ENCODE measurements at regions not wholly inside any gene's neighbourhood (a gene's known extent, or its start where the extent isn't known, plus 50 kb on each side); places are given as distances from the start of the nearest gene placed in this dataset.

- peak; percentile 80 for TF ChIP-seq CTCF (conservative IDR thresholded peaks at IDR 0.05; ENCODE audit: low read length)
- no peak for TF ChIP-seq EZH2phosphoT487 (IDR thresholded peaks at IDR 0.05; ENCODE audit: borderline replicate concordance, low read depth, low read length)
Observed at GRCh38 chr2:35973132-35973736, 382.3 kb upstream of the CRIM1 start.

Measured in OCI-LY7 (cell line).